Right lobe of liver (tissue), 6 donors: ENCODE measurements at regions not wholly inside any gene's neighbourhood (a gene's known extent, or its start where the extent isn't known, plus 50 kb on each side); places are given as distances from the start of the nearest gene placed in this dataset.
"Not testable (repeated sequence)": the region's sequence is repeated elsewhere in the genome, so short reads cannot be mapped to it uniquely, and the experiment has no call there.

Experiments used
- ATAC-seq, 4 donors: fragments of 200-7000 bp; cut with Tn5 transposase; one replicate each; pipeline ENCODE4 v1.9.1; 2020; ENCODE audit warnings: mild to moderate bottlenecking in 4 of 4, moderate library complexity in 4 of 4
- DNase-seq, 3 donors: peaks; one replicate each; pipeline ENCODE4 v3.0.0-alpha.2; 2020
- H3K27ac ChIP-seq, 3 donors: fragments of 200-600 bp; one replicate each; pipeline ENCODE4 v1.8.0; 2022
- H3K27me3 ChIP-seq, 2 donors: fragments of 200-600 bp; one replicate each; pipeline ENCODE4 v1.8.0; 2022
- H3K36me3 ChIP-seq, 4 donors: fragments of 200-600 bp; sonication (generic) in 1 of 4; one replicate each; pipeline versions ENCODE4 v1.5.1 to v1.8.0; 2017 to 2022; ENCODE audit warnings: control low read depth in 1 of 4
- H3K4me1 ChIP-seq, 4 donors: fragments of 200-600 bp; sonication (generic) in 1 of 4; one replicate each; pipeline versions ENCODE4 v1.5.1 to v1.8.0; 2017 to 2022; ENCODE audit warnings: control low read depth in 1 of 4
- H3K4me3 ChIP-seq, 3 donors: fragments of 200-600 bp; one replicate each; pipeline ENCODE4 v1.8.0; 2022
- H3K9me3 ChIP-seq, 4 donors: fragments of 200-600 bp; sonication (generic) in 1 of 4; one replicate each; pipeline versions ENCODE4 v1.5.1 to v1.8.0; 2017 to 2022; ENCODE audit warnings: control low read depth in 1 of 4
- POLR2A ChIP-seq: fragments of 450-650 bp; IDR thresholded peaks from one replicate; pipeline ENCODE4 v1.6.1; 2017; ENCODE audit warnings: antibody characterized with exemption, mild to moderate bottlenecking
- WGBS: methylation state at CpG from one replicate; pipeline ENCODE4 v1.1.6; 2018; ENCODE audit warnings: low coverage, low lambda C conversion rate; ENCODE audit not compliant: insufficient coverage; ENCODE audit errors: missing lambda C conversion rate; 5-methylcytosine and 5-hydroxymethylcytosine counted together
- intact Hi-C, 2 donors: fragments of 100-400 bp; cut with DNase I; formaldehyde crosslinking; loops; one replicate each; pipeline versions ENCODE4 v1.11.2 to v1.14.1; 2022
- TF ChIP-seq, protein P1 (sequence below), 4 donors: fragments of 200-600 bp in 3 of 4; fragments of 450-650 bp in 1 of 4; IDR thresholded peaks; one replicate each; pipeline versions ENCODE4 v1.5.1 to v1.8.0; 2016 to 2022; ENCODE audit warnings: antibody characterized with exemption in 4 of 4, mild to moderate bottlenecking in 2 of 4
- donor health status: DM: no; HTN: yes; CAD: no.
- donor health status: DM: no; HTN: no; CAD: no.
- donor health status: DM: no; HTN: no; CAD: no.
- donor health status: DM: no; HTN: yes; CAD: no.
- donor health status: DM: no; HTN: yes; CAD: no.

DNA sequence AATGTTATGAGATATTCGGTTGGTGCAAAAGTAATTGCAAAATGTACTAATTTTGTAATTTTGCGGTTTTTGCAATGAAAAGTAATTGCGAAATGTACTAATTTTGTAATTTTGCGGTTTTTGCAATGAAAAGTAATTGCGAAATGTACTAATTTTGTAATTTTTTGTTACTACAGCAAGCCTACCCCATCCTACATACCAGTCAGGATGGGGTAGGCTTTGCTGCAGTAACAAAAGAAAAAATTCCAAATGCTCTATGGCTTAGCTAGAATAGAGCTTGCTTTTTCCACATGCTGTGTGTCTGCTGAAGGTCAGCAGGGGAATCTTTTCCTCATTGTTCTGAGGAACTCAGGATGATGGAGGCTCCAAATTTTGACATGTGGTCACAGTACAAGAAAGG is 83.3 kb upstream of the GPRC5B start:
- Histone ChIP-seq H3K9me3 (no peaks in the 10 kb centered on the region), H3K27me3 (no peaks in the 10 kb centered on the region), H3K4me3 (no peak overlapping the region), H3K4me1 (no peaks in the 10 kb centered on the region), H3K27ac (no peak overlapping the region), H3K36me3 (no peaks in the 10 kb centered on the region)
- intact Hi-C loops = no loop called here
- ATAC-seq = no peak
- 56% methylated on average over 5 of the region's 5 CpGs for WGBS
- DNase-seq = no peak
- no peak for TF ChIP-seq POLR2A
- TF ChIP-seq, protein P1, sequence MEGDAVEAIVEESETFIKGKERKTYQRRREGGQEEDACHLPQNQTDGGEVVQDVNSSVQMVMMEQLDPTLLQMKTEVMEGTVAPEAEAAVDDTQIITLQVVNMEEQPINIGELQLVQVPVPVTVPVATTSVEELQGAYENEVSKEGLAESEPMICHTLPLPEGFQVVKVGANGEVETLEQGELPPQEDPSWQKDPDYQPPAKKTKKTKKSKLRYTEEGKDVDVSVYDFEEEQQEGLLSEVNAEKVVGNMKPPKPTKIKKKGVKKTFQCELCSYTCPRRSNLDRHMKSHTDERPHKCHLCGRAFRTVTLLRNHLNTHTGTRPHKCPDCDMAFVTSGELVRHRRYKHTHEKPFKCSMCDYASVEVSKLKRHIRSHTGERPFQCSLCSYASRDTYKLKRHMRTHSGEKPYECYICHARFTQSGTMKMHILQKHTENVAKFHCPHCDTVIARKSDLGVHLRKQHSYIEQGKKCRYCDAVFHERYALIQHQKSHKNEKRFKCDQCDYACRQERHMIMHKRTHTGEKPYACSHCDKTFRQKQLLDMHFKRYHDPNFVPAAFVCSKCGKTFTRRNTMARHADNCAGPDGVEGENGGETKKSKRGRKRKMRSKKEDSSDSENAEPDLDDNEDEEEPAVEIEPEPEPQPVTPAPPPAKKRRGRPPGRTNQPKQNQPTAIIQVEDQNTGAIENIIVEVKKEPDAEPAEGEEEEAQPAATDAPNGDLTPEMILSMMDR (IDR thresholded peaks at IDR 0.05) = no peak

- H3K36me3 ChIP-seq = no peaks in the 10 kb centered on the region
- H3K9me3 ChIP-seq = no peaks in the 10 kb centered on the region
- no peak overlapping the region for H3K27ac ChIP-seq
- no peak overlapping the region for H3K4me3 ChIP-seq
- DNase-seq (no peak), ATAC-seq (no peak)
- H3K27me3 ChIP-seq = no peaks in the 10 kb centered on the region
- TF ChIP-seq, protein P1 (IDR thresholded peaks at IDR 0.05) = no peak
- TF ChIP-seq POLR2A = no peak
- no peaks in the 10 kb centered on the region for H3K4me1 ChIP-seq
- intact Hi-C loops = no loop called here
These were observed 82.9 kb upstream of the GPRC5B start for GRCh38 chr16:19967561-19967960.

DNA sequence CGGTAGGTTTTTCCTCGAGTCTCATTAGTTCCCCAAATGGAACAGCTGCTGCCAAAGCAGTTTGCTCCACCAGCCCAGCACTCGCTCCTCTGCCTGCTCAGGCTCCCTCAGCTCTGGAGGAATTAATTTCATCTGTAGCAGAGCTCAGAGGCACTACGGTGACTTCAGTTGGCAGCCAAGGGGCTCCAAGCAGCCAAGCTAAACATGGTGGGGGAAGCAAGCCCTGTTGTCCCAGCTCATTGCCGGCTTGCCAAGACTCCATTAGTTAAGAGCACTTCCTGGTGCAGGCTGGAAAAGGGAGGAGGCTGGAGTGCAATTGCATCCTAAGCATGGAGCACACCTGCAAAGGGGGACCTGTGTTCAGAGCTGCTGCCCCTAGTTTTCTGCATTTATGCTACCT is 78.7 kb upstream of the GPRC5B start:
- Histone ChIP-seq H3K4me1 (no peaks in the 10 kb centered on the region), H3K4me3 (no peak overlapping the region), H3K27me3 (no peaks in the 10 kb centered on the region), H3K36me3 (no peaks in the 10 kb centered on the region), H3K9me3 (no peaks in the 10 kb centered on the region), H3K27ac (no peak overlapping the region)
- WGBS = 53% methylated on average over 3 of the region's 5 CpGs
- DNase-seq = no peak
- TF ChIP-seq, protein P1 (IDR thresholded peaks at IDR 0.05) = no peak
- no peak for TF ChIP-seq POLR2A
- ATAC-seq = no peak
- intact Hi-C loops = no loop called here

DNA sequence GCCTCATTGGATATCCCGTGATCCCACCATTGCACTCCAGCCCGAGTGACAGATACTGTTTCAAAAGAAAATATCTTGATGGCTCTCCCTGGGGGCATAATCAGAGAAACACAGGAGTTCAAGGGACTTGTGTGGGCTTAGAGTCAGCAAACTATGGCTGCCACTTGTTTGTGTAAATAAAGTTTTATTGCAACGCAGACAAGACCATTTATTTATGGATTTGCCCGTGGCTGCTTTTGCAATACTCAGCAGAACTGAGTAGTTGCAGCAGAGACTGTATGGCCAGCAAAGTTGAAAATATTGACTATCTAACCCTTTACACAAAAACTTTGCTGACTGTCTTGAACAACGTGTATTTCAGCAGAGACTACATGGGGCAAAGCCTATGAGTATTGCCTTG is 75.5 kb upstream of the GPRC5B start:
- Histone ChIP-seq H3K27ac (no peak overlapping the region), H3K9me3 (no peaks in the 10 kb centered on the region), H3K4me1 (no peaks in the 10 kb centered on the region), H3K27me3 (no peaks in the 10 kb centered on the region), H3K36me3 (no peaks in the 10 kb centered on the region), H3K4me3 (no peak overlapping the region)
- intact Hi-C loops = no loop called here
- 55% methylated on average over 5 of the region's 5 CpGs for WGBS
- ATAC-seq = no peak
- no peak for DNase-seq
- TF ChIP-seq, protein P1 (IDR thresholded peaks at IDR 0.05) = no peak
- TF ChIP-seq POLR2A = no peak

GRCh38 chr16:19959736-19960135 is 75.1 kb upstream of the GPRC5B start:
- 55% methylated on average over 2 of the region's 5 CpGs for WGBS

GRCh38 chr16:19955896-19956295 is 71.2 kb upstream of the GPRC5B start:
- H3K4me1 ChIP-seq, H3K4me3 ChIP-seq, H3K9me3 ChIP-seq, ATAC-seq, H3K27me3 ChIP-seq, intact Hi-C loops, H3K36me3 ChIP-seq, DNase-seq, H3K27ac ChIP-seq: not testable (repeated sequence)
- WGBS = 100% methylated on average over 1 of the region's 3 CpGs

More at GRCh38 chr16:19959736-19960135, 75.1 kb upstream of the GPRC5B start:
- intact Hi-C loops = no loop called here
- ATAC-seq (no peak), DNase-seq (no peak)
- H3K27me3 ChIP-seq = no peaks in the 10 kb centered on the region
- no peak overlapping the region for H3K4me3 ChIP-seq
- H3K9me3 ChIP-seq = no peaks in the 10 kb centered on the region
- no peak overlapping the region for H3K27ac ChIP-seq
- H3K4me1 ChIP-seq = no peaks in the 10 kb centered on the region
- H3K36me3 ChIP-seq = no peaks in the 10 kb centered on the region
- no peak for TF ChIP-seq POLR2A
- TF ChIP-seq, protein P1 (IDR thresholded peaks at IDR 0.05) = no peak

DNA sequence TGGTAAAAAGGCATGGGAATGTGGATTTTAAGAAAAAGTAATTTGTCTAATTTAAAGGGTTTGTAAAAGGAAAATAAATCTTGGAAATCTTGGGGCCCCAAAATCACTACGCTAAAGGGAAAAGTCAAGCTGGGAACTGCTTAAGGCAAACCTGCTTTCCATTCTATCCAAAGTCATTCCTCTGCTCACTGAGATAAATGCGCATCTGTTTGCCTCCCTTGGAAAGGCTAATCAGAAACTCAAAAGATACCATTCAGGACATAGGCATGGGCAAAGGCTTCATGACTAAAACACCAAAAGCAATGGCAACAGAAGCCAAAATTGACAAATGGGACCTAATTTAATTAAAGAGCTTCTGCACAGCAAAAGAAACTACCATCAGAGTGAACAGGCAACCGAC is 70.4 kb upstream of the GPRC5B start:
- H3K4me3 ChIP-seq, H3K36me3 ChIP-seq, H3K27me3 ChIP-seq, DNase-seq, intact Hi-C loops, ATAC-seq, H3K27ac ChIP-seq, H3K4me1 ChIP-seq, H3K9me3 ChIP-seq: not testable (repeated sequence)
- WGBS = 58% methylated on average over 3 of the region's 3 CpGs
